ENCODE measurements at regions not wholly inside any gene's neighbourhood (a gene's known extent, or its start where the extent isn't known, plus 50 kb on each side); places are given as distances from the start of the nearest gene placed in this dataset.
A peak's percentile ranks its signal among the peaks of the same experiment; 100 is the strongest.

DNA sequence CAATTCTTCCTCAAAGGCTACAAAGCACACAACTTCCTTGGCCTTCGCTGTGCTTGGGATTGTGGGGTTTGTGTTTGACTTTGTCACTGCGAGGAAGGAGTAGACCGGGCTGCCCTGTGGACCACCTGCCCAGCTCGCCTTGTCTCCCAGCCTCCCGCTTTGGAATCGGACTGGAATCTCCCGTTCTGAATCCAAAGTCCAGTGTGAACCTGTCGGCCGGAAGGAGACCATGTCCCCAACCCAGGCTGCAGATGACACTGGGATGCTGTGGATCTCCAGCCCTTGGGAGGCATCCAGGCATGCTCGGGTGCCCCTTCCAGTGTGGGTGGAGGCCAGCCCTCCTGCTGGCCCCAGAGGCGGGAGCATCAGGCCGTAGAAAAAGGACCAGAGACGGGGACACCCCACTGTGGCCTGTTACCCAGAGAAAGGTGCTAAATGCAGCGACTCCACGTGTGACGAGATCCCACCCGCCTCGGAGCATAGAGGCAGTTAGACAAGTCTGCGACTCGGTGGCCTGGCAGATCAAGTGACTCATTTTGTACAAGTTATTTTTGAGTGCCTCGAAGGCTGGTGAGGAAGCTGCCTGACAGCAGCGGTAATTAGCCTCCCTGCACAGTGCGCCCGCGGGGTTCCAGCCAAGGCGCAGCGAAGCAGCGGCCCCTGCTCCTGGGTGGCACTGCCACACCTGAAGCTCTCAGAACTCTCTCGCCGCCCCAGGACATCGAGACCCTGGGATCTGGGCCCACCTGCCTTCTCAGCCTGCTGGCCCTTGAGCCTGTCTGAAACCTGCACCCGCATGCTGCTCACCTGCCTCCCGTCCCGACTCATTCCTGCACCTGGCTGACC is 57.5 kb downstream of the ADRA2C start:
- TF ChIP-seq CTCF (IDR thresholded peaks at IDR 0.05; ENCODE audit: low read length, missing control alignments): no peak
- no peak overlapping the region for H3K4me3 ChIP-seq (replicated peaks; ENCODE audit: low read depth, low read length)
- no peak for DNase-seq (ENCODE audit: low read depth)

GRCh38 chr4:3824521-3825270 is 58.5 kb downstream of the ADRA2C start:
- TF ChIP-seq CTCF (IDR thresholded peaks at IDR 0.05; ENCODE audit: low read length, missing control alignments): no peak
- H3K4me3 ChIP-seq (replicated peaks; ENCODE audit: low read depth, low read length): no peak overlapping the region
- DNase-seq (ENCODE audit: low read depth): no peak

DNA sequence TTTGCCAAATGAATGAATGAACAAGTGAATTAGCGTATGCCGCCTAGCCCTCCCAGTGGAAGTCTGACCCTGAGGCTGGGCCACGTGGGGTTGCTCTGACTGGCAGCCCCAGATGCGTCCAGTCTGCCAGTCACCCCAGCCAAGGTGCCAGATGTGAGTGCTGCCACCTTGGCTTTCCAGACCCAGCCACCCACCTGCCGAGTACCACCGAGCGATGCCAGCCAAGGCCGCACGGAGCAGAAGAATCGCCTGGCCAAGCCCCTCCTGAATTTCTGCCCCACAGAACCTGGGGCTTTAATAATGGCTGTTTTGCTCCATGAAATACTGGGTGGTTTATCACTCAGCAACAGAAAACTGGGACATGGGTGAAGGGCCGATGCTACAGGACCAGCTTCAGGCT is 59.3 kb downstream of the ADRA2C start:
- TF ChIP-seq CTCF (IDR thresholded peaks at IDR 0.05; ENCODE audit: low read length, missing control alignments): no peak
- no peak for DNase-seq (ENCODE audit: low read depth)
- H3K4me3 ChIP-seq (replicated peaks; ENCODE audit: low read depth, low read length): no peak overlapping the region

DNA sequence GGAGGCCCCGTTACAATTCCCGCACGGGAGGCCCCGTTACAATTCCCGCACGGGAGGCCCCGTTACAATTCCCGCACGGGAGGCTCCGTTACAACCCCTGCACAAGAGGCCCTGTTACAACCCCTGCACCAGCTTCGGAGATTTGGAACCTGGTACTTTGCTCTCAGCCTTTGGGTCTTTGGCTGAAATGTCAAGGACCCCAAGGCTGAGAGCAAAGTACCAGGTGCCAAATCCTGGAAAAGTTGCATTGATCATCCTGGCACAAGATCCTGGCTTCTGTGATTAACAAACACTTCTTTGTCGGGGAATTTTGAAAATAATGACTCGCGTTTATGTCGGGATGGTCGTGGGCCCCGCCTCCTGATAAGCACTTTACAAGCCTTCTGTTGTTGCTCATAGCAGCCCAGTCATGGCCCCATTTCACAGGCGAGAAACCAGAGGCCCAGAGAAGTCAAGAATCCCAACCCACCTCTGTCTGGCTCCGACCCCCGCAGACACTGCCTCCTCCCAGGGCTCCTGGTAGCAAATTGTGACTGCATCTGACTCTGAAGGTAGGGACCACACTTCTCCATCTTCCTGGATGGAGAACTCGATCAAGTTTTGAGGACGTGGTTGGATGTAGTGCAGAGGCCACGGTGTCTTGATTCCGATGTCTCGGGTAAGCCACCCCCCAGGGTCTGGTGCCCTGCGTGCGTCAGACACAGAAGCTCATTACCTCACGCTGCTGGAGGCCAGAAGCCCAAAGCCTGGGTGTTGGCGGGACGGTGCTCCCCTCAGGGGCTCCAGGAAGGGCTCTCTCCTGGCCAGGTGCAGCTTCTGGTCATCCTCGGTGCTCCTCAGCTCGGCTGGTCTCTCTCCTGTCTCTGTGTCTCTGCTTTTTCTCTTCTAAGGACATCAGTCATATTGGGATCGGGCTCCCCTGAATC is 60.3 kb downstream of the ADRA2C start:
- H3K4me3 ChIP-seq (replicated peaks; ENCODE audit: low read depth, low read length): no peak overlapping the region
- no peak for DNase-seq (ENCODE audit: low read depth)
- TF ChIP-seq CTCF (IDR thresholded peaks at IDR 0.05; ENCODE audit: low read length, missing control alignments): no peak

DNA sequence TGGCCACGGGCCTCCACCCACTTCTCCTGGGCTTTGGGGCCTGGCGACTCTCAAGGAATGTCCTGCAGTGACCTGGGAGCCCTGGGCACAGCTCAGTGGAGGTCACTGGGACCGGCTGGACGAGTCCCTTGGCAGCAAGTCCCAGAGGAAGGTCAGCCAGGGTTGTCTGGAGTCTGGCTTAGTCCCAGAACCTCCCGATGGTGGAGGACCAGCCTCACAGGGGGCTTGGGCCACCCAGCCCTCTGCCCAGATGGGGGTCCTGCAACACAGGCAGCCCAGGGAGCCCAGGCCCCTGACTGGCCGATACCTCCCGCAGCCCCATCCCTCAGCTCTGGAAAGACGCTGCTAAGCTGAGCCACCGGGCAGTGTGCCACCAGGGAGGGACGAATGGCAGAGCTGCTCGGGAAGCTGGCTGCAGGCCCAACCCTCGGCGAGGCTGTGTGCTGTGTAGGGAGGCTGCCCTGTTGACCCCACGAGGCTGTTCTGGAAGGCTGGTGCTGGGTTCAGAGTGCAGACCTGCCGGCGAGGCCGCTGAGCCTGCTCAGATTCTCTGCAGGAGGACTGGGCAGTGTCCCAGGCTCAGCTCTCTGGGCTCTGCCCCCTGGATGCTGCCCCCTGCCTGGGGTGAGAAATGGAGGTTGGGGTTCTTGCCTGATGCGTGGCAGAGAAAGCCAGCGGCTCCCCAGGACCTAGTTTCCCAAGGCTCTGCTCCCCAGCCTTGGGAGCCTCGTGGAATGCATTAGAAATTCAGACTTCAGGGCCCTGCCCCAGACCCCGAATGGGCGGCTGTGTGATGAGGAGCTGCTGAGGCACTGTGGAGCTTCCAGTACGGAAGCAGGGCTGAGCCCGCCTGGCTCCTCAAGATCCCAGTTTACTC is 61.7 kb downstream of the ADRA2C start:
- H3K4me3 ChIP-seq (replicated peaks; ENCODE audit: low read depth, low read length): no peak overlapping the region
- peak; percentile 13 for DNase-seq (ENCODE audit: low read depth)
- TF ChIP-seq CTCF (IDR thresholded peaks at IDR 0.05; ENCODE audit: low read length, missing control alignments): no peak

GRCh38 chr4:3828546-3828945 is 62.4 kb downstream of the ADRA2C start:
- H3K4me3 ChIP-seq (replicated peaks; ENCODE audit: low read depth, low read length): no peak overlapping the region
- no peak for TF ChIP-seq CTCF (IDR thresholded peaks at IDR 0.05; ENCODE audit: low read length, missing control alignments)
- DNase-seq (ENCODE audit: low read depth): no peak
